ENCODE measurements at regions not wholly inside any gene's neighbourhood (a gene's known extent, or its start where the extent isn't known, plus 50 kb on each side); places are given as distances from the start of the nearest gene placed in this dataset.

- no peak for TF ChIP-seq POLR2A (IDR thresholded peaks at IDR 0.05)
- no peak for TF ChIP-seq CTCF (IDR thresholded peaks at IDR 0.05)
- no peak for TF ChIP-seq POLR2AphosphoS5 (IDR thresholded peaks at IDR 0.05)
Measured at GRCh38 chr18:40056079-40056692, 1898.8 kb upstream of the PIK3C3 start.
